ENCODE measurements at regions not wholly inside any gene's neighbourhood (a gene's known extent, or its start where the extent isn't known, plus 50 kb on each side); places are given as distances from the start of the nearest gene placed in this dataset.

GRCh38 chr1:187226396-187226795 lies 397.6 kb downstream of the PLA2G4A start:
- H3K9me3 ChIP-seq (ENCODE audit: control insufficient read depth, low read length, poor library complexity, severe bottlenecking), result peaks cover 5% of the 10 kb centered on the region
- H3K4me3 Mint-ChIP-seq, result no peak overlapping the region
- H3K4me1 Mint-ChIP-seq, result no peaks in the 10 kb centered on the region
- no peak for ATAC-seq
- H3K27ac Mint-ChIP-seq, result no peak overlapping the region
- no peak for DNase-seq
- H3K27me3 Mint-ChIP-seq, result no peaks in the 10 kb centered on the region
- no peaks in the 10 kb centered on the region for H3K36me3 Mint-ChIP-seq (ENCODE audit: low read depth)

GRCh38 chr1:187228790-187229189 lies 400.0 kb downstream of the PLA2G4A start:
- H3K9me3 ChIP-seq (ENCODE audit: control insufficient read depth, low read length, poor library complexity, severe bottlenecking), result peaks cover 5% of the 10 kb centered on the region
- Mint-ChIP-seq H3K27ac (no peak overlapping the region), H3K27me3 (no peaks in the 10 kb centered on the region), H3K4me1 (no peaks in the 10 kb centered on the region), H3K36me3 (ENCODE audit: low read depth) (no peaks in the 10 kb centered on the region), H3K4me3 (no peak overlapping the region)
- ATAC-seq (no peak), DNase-seq (no peak)

- peaks cover 5% of the 10 kb centered on the region for H3K9me3 ChIP-seq (ENCODE audit: control insufficient read depth, low read length, poor library complexity, severe bottlenecking)
- ATAC-seq (no peak), DNase-seq (no peak)
- H3K27me3 Mint-ChIP-seq, result no peaks in the 10 kb centered on the region
- H3K4me3 Mint-ChIP-seq, result no peak overlapping the region
- no peak overlapping the region for H3K27ac Mint-ChIP-seq
- H3K4me1 Mint-ChIP-seq, result no peaks in the 10 kb centered on the region
- H3K36me3 Mint-ChIP-seq (ENCODE audit: low read depth), result no peaks in the 10 kb centered on the region
Measured at GRCh38 chr1:187229496-187229895, 400.7 kb downstream of the PLA2G4A start.

GRCh38 chr1:187234706-187235105 lies 406.0 kb downstream of the PLA2G4A start:
- DNase-seq (no peak), ATAC-seq (no peak)
- H3K4me3 Mint-ChIP-seq, result no peak overlapping the region
- no peaks in the 10 kb centered on the region for H3K27me3 Mint-ChIP-seq
- no peaks in the 10 kb centered on the region for H3K4me1 Mint-ChIP-seq
- no peak overlapping the region for H3K27ac Mint-ChIP-seq
- H3K36me3 Mint-ChIP-seq (ENCODE audit: low read depth), result no peaks in the 10 kb centered on the region
- H3K9me3 ChIP-seq (ENCODE audit: control insufficient read depth, low read length, poor library complexity, severe bottlenecking), result peaks cover 2% of the 10 kb centered on the region

- DNase-seq, result no peak
- ATAC-seq, result no peak
- Mint-ChIP-seq H3K27me3 (no peaks in the 10 kb centered on the region), H3K36me3 (ENCODE audit: low read depth) (no peaks in the 10 kb centered on the region), H3K4me3 (no peak overlapping the region), H3K4me1 (no peaks in the 10 kb centered on the region), H3K27ac (no peak overlapping the region)
- peaks cover 2% of the 10 kb centered on the region for H3K9me3 ChIP-seq (ENCODE audit: control insufficient read depth, low read length, poor library complexity, severe bottlenecking)
Measured at GRCh38 chr1:187236199-187236598, 407.4 kb downstream of the PLA2G4A start.

GRCh38 chr1:187236676-187237075 lies 407.9 kb downstream of the PLA2G4A start:
- Mint-ChIP-seq H3K27ac (no peak overlapping the region), H3K36me3 (ENCODE audit: low read depth) (no peaks in the 10 kb centered on the region), H3K4me1 (no peaks in the 10 kb centered on the region), H3K4me3 (no peak overlapping the region), H3K27me3 (no peaks in the 10 kb centered on the region)
- peaks cover 2% of the 10 kb centered on the region for H3K9me3 ChIP-seq (ENCODE audit: control insufficient read depth, low read length, poor library complexity, severe bottlenecking)
- DNase-seq (no peak), ATAC-seq (no peak)

- DNase-seq (no peak), ATAC-seq (no peak)
- Mint-ChIP-seq H3K4me1 (no peaks in the 10 kb centered on the region), H3K36me3 (ENCODE audit: low read depth) (no peaks in the 10 kb centered on the region), H3K27me3 (no peaks in the 10 kb centered on the region), H3K27ac (no peak overlapping the region), H3K4me3 (no peak overlapping the region)
- peaks cover 2% of the 10 kb centered on the region for H3K9me3 ChIP-seq (ENCODE audit: control insufficient read depth, low read length, poor library complexity, severe bottlenecking)
Measured at GRCh38 chr1:187237542-187237941, 408.8 kb downstream of the PLA2G4A start.

GRCh38 chr1:187241971-187242370 lies 413.2 kb downstream of the PLA2G4A start:
- peaks cover 3% of the 10 kb centered on the region for H3K9me3 ChIP-seq (ENCODE audit: control insufficient read depth, low read length, poor library complexity, severe bottlenecking)
- DNase-seq (no peak), ATAC-seq (no peak)
- no peak overlapping the region for H3K27ac Mint-ChIP-seq
- no peaks in the 10 kb centered on the region for H3K27me3 Mint-ChIP-seq
- H3K36me3 Mint-ChIP-seq (ENCODE audit: low read depth), result no peaks in the 10 kb centered on the region
- H3K4me3 Mint-ChIP-seq, result no peak overlapping the region
- no peaks in the 10 kb centered on the region for H3K4me1 Mint-ChIP-seq

GRCh38 chr1:187244623-187245022 lies 415.9 kb downstream of the PLA2G4A start:
- ATAC-seq (no peak), DNase-seq (no peak)
- H3K9me3 ChIP-seq (ENCODE audit: control insufficient read depth, low read length, poor library complexity, severe bottlenecking), result peaks cover 3% of the 10 kb centered on the region
- Mint-ChIP-seq H3K27ac (no peak overlapping the region), H3K36me3 (ENCODE audit: low read depth) (no peaks in the 10 kb centered on the region), H3K4me1 (no peaks in the 10 kb centered on the region), H3K4me3 (no peak overlapping the region), H3K27me3 (no peaks in the 10 kb centered on the region)

GRCh38 chr1:187245201-187245600 lies 416.5 kb downstream of the PLA2G4A start:
- ATAC-seq, result no peak
- DNase-seq, result no peak
- Mint-ChIP-seq H3K27ac (no peak overlapping the region), H3K4me3 (no peak overlapping the region), H3K36me3 (ENCODE audit: low read depth) (no peaks in the 10 kb centered on the region), H3K27me3 (no peaks in the 10 kb centered on the region), H3K4me1 (no peaks in the 10 kb centered on the region)
- peaks cover 3% of the 10 kb centered on the region for H3K9me3 ChIP-seq (ENCODE audit: control insufficient read depth, low read length, poor library complexity, severe bottlenecking)

GRCh38 chr1:187249196-187249595 lies 420.4 kb downstream of the PLA2G4A start:
- Mint-ChIP-seq H3K4me1 (no peaks in the 10 kb centered on the region), H3K27me3 (no peaks in the 10 kb centered on the region), H3K4me3 (no peak overlapping the region), H3K36me3 (ENCODE audit: low read depth) (no peaks in the 10 kb centered on the region), H3K27ac (no peak overlapping the region)
- H3K9me3 ChIP-seq (ENCODE audit: control insufficient read depth, low read length, poor library complexity, severe bottlenecking), result peaks cover 3% of the 10 kb centered on the region
- DNase-seq (no peak), ATAC-seq (no peak)

- H3K27me3 Mint-ChIP-seq, result no peaks in the 10 kb centered on the region
- DNase-seq (no peak), ATAC-seq (no peak)
- no peak overlapping the region for H3K4me3 Mint-ChIP-seq
- H3K4me1 Mint-ChIP-seq, result no peaks in the 10 kb centered on the region
- no peaks in the 10 kb centered on the region for H3K9me3 ChIP-seq (ENCODE audit: control insufficient read depth, low read length, poor library complexity, severe bottlenecking)
- H3K27ac Mint-ChIP-seq, result no peak overlapping the region
- no peaks in the 10 kb centered on the region for H3K36me3 Mint-ChIP-seq (ENCODE audit: low read depth)
Measured at GRCh38 chr1:187252923-187253322, 424.2 kb downstream of the PLA2G4A start.

- no peaks in the 10 kb centered on the region for H3K27me3 Mint-ChIP-seq
- no peaks in the 10 kb centered on the region for H3K9me3 ChIP-seq (ENCODE audit: control insufficient read depth, low read length, poor library complexity, severe bottlenecking)
- no peak for ATAC-seq
Measured at GRCh38 chr1:187257476-187257875, 428.7 kb downstream of the PLA2G4A start.

GRCh38 chr1:187261637-187262036 lies 432.9 kb downstream of the PLA2G4A start:
- DNase-seq, result no peak
- Mint-ChIP-seq H3K36me3 (ENCODE audit: low read depth) (no peaks in the 10 kb centered on the region), H3K4me3 (no peak overlapping the region), H3K4me1 (no peaks in the 10 kb centered on the region), H3K27ac (no peak overlapping the region), H3K27me3 (no peaks in the 10 kb centered on the region)
- no peak for ATAC-seq
- no peaks in the 10 kb centered on the region for H3K9me3 ChIP-seq (ENCODE audit: control insufficient read depth, low read length, poor library complexity, severe bottlenecking)

More at GRCh38 chr1:187257476-187257875, 428.7 kb downstream of the PLA2G4A start:
- Mint-ChIP-seq H3K27ac (no peak overlapping the region), H3K4me3 (no peak overlapping the region), H3K4me1 (no peaks in the 10 kb centered on the region), H3K36me3 (ENCODE audit: low read depth) (no peaks in the 10 kb centered on the region)
- DNase-seq, result no peak

- Mint-ChIP-seq H3K36me3 (ENCODE audit: low read depth) (no peaks in the 10 kb centered on the region), H3K27ac (no peak overlapping the region), H3K4me1 (no peaks in the 10 kb centered on the region), H3K4me3 (no peak overlapping the region), H3K27me3 (no peaks in the 10 kb centered on the region)
- ATAC-seq, result no peak
- no peak for DNase-seq
- H3K9me3 ChIP-seq (ENCODE audit: control insufficient read depth, low read length, poor library complexity, severe bottlenecking), result no peaks in the 10 kb centered on the region
Measured at GRCh38 chr1:187262731-187263130, 434.0 kb downstream of the PLA2G4A start.

Data from T-helper 17 cell (primary cell).